ENCODE measurements at regions not wholly inside any gene's neighbourhood (a gene's known extent, or its start where the extent isn't known, plus 50 kb on each side); places are given as distances from the start of the nearest gene placed in this dataset.
"Not testable (repeated sequence)": the region's sequence is repeated elsewhere in the genome, so short reads cannot be mapped to it uniquely, and the experiment has no call there.

- no peak for DNase-seq
These were observed 68.4 kb downstream of the ANXA1 start for GRCh38 chr9:73219985-73220626.

GRCh38 chr9:73223594-73223993, 71.9 kb downstream of the ANXA1 start:
- no peak for DNase-seq

- no peak for DNase-seq
These were observed 77.9 kb downstream of the ANXA1 start for GRCh38 chr9:73229543-73229942.

GRCh38 chr9:73230251-73230650, 78.6 kb downstream of the ANXA1 start:
- DNase-seq = no peak

GRCh38 chr9:73231203-73231602, 79.5 kb downstream of the ANXA1 start:
- no peak for DNase-seq

- DNase-seq = no peak
These were observed 81.8 kb downstream of the ANXA1 start for GRCh38 chr9:73233359-73234007.

- DNase-seq = no peak
These were observed 82.3 kb downstream of the ANXA1 start for GRCh38 chr9:73234008-73234360.

- no peak for DNase-seq
These were observed 85.5 kb downstream of the ANXA1 start for GRCh38 chr9:73237140-73237539.

GRCh38 chr9:73239570-73240265, 88.1 kb downstream of the ANXA1 start:
- no peak for DNase-seq

- no peak for DNase-seq
These were observed 91.4 kb downstream of the ANXA1 start for GRCh38 chr9:73243078-73243477.

GRCh38 chr9:73259086-73259696, 107.5 kb downstream of the ANXA1 start:
- no peak for DNase-seq

- no peak for DNase-seq
These were observed 108.8 kb downstream of the ANXA1 start for GRCh38 chr9:73260506-73260905.

- no peak for DNase-seq
These were observed 113.0 kb downstream of the ANXA1 start for GRCh38 chr9:73264631-73265030.

- DNase-seq = no peak
These were observed 114.2 kb downstream of the ANXA1 start for GRCh38 chr9:73265876-73266275.

- DNase-seq = no peak
These were observed 117.9 kb downstream of the ANXA1 start for GRCh38 chr9:73269430-73270101.

- no peak for DNase-seq
These were observed 119.5 kb downstream of the ANXA1 start for GRCh38 chr9:73270967-73271721.

- DNase-seq = no peak
These were observed 128.4 kb downstream of the ANXA1 start for GRCh38 chr9:73280113-73280512.

- DNase-seq = no peak
These were observed 132.7 kb downstream of the ANXA1 start for GRCh38 chr9:73284377-73284776.

GRCh38 chr9:73294336-73294735, 142.7 kb downstream of the ANXA1 start:
- DNase-seq = no peak

- DNase-seq = no peak
These were observed 174.3 kb downstream of the ANXA1 start for GRCh38 chr9:73325983-73326382.

GRCh38 chr9:73327149-73327548, 175.5 kb downstream of the ANXA1 start:
- no peak for DNase-seq

- not testable (repeated sequence) for DNase-seq
These were observed 185.5 kb downstream of the ANXA1 start for GRCh38 chr9:73337182-73337581.

- no peak for DNase-seq
These were observed 192.4 kb downstream of the ANXA1 start for GRCh38 chr9:73344060-73344459.

All from NCI-H2171 (cell line).